K562 (cell line): ENCODE measurements at regions not wholly inside any gene's neighbourhood (a gene's known extent, or its start where the extent isn't known, plus 50 kb on each side); places are given as distances from the start of the nearest gene placed in this dataset.

Experiments
- ATAC-seq: fragments of 200-7000 bp; cut with Tn5 transposase; 3 replicates; pipeline ENCODE4 v1.9.1; 2020; ENCODE audit warnings: moderate library complexity
- BruUV-seq: library from RNA; stranded (reverse); fragments of 400-500 nt; replicated peaks from 2 replicates; lab custom pipeline; 2021; lab: Mats Ljungman, UMichigan
- CTCF ChIA-PET: fragments of 300-600 bp; formaldehyde crosslinking; extraction: SDS; loops from one replicate; lab custom pipeline; 2021; ENCODE audit warnings: low intra/inter-chr PET ratio; lab: Yijun Ruan, JAX
- POLR2A ChIA-PET: fragments of 300-600, 350-650 bp; sonication (Branson Sonifier 250); formaldehyde crosslinking; extraction: SDS; loops from one replicate; lab custom pipeline; 2021; ENCODE audit warnings: antibody characterized with exemption, inconsistent platforms; lab: Yijun Ruan, JAX
- DNase-seq, 4 experiments: peaks; one replicate each; pipeline versions ENCODE4 v3.0.0 to v3.0.0-alpha.2; 2011 to 2018; ENCODE audit warnings: low spot score in 3 of 4, mixed read lengths in 3 of 4; ENCODE audit errors: extremely low read depth in 1 of 4
- FAIRE-seq: peaks from 2 replicates; lab custom pipeline; 2011; peaks lifted over from hg19 to GRCh38; lab: Jason Lieb, UNC
- H2AFZ ChIP-seq: 2 replicates; pipeline ENCODE4 v1.6.0; 2011; ENCODE audit warnings: low read depth, low read length, control low read depth, inconsistent platforms
- H3K27ac ChIP-seq: fragments of 200-600 bp; 3 replicates; pipeline ENCODE4 v1.8.0; 2011; ENCODE audit warnings: low read depth, mild to moderate bottlenecking, control low read depth, inconsistent platforms, low read length, moderate library complexity, mixed read lengths; ENCODE audit errors: extremely low read depth
- H3K27me3 ChIP-seq, 2 experiments: fragments of 300-600 bp in 1 of 2; 2 replicates in 1 of 2; 3 replicates in 1 of 2; pipeline versions ENCODE4 v1.6.0 to v1.8.0; 2011; ENCODE audit warnings: inconsistent platforms in 2 of 2, low read length in 2 of 2, mild to moderate bottlenecking in 1 of 2, mixed read lengths in 1 of 2, moderate library complexity in 1 of 2; ENCODE audit not compliant: control insufficient read depth in 2 of 2, insufficient read depth in 2 of 2
- H3K36me3 ChIP-seq: fragments of 300-600 bp; 3 replicates; pipeline ENCODE4 v1.8.0; 2011; ENCODE audit warnings: mild to moderate bottlenecking, low read length, inconsistent platforms; ENCODE audit not compliant: control insufficient read depth, insufficient read depth
- H3K4me1 ChIP-seq, 2 experiments: fragments of 200-600 bp in 1 of 2; replicated peaks in 1 of 2; 2 replicates in 1 of 2; 3 replicates in 1 of 2; pipeline versions ENCODE4 v1.5.1 to v1.8.0; 2011; ENCODE audit warnings: inconsistent platforms in 2 of 2, low read length in 2 of 2, mild to moderate bottlenecking in 1 of 2, mixed read lengths in 1 of 2, moderate library complexity in 1 of 2; ENCODE audit not compliant: control insufficient read depth in 2 of 2, insufficient read depth in 2 of 2
- H3K4me2 ChIP-seq: 2 replicates; pipeline ENCODE4 v1.6.1; 2011; ENCODE audit warnings: low read length, control low read depth, inconsistent platforms, mixed read lengths; ENCODE audit not compliant: insufficient read depth
- H3K4me3 ChIP-seq: fragments of 200-600 bp; sonication (generic), shearing (Covaris generic); 2 replicates; pipeline ENCODE4 v1.5.1; 2016; ENCODE audit warnings: control low read depth, inconsistent platforms
- H3K79me2 ChIP-seq: fragments of 200-600 bp; 3 replicates; pipeline ENCODE4 v1.8.0; 2011; ENCODE audit warnings: low read length, inconsistent platforms; ENCODE audit not compliant: control insufficient read depth, insufficient read depth
- H3K9ac ChIP-seq, 2 experiments: 2 replicates each; pipeline versions ENCODE4 v1.6.0 to v1.6.1; 2011; ENCODE audit warnings: low read depth in 2 of 2, low read length in 2 of 2, control low read depth in 1 of 2, inconsistent platforms in 1 of 2, mild to moderate bottlenecking in 1 of 2, mixed read lengths in 1 of 2; ENCODE audit not compliant: insufficient read depth in 1 of 2
- H3K9me1 ChIP-seq: one replicate; pipeline ENCODE4 v1.6.0; 2011; ENCODE audit warnings: inconsistent platforms, mild to moderate bottlenecking, low read length, moderate library complexity; ENCODE audit not compliant: control insufficient read depth, insufficient read depth
- H3K9me3 ChIP-seq: replicated peaks from 2 replicates; pipeline ENCODE4 v1.5.1; 2011; ENCODE audit warnings: low read depth, low read length, inconsistent platforms; ENCODE audit not compliant: control insufficient read depth, insufficient read depth
- H4K20me1 ChIP-seq: replicated peaks from 2 replicates; pipeline ENCODE4 v1.6.1; 2011; ENCODE audit warnings: low read length, inconsistent platforms, mixed read lengths; ENCODE audit not compliant: control insufficient read depth, insufficient read depth
- CTBP1 ChIP-seq: fragments of 450-650 bp; IDR thresholded peaks from 2 replicates; pipeline ENCODE4 v1.6.1; 2016; ENCODE audit warnings: borderline replicate concordance
- HNRNPH1 ChIP-seq: fragments of 200-400 bp; formaldehyde crosslinking; optimal IDR thresholded peaks from 2 replicates; pipeline ENCODE3; 2017; ENCODE audit warnings: low read depth, mild to moderate bottlenecking, low read length, moderate library complexity
- MCM7 ChIP-seq, 2 experiments: fragments of 450-650 bp; IDR thresholded peaks; 2 replicates each; pipeline ENCODE4 v1.6.1; 2016 to 2018
- MEF2D ChIP-seq: conservative IDR thresholded peaks from 2 replicates; pipeline ENCODE4 v1.6.1; 2016; ENCODE audit warnings: low read depth, missing genetic modification characterization, missing compliant biosample characterization
- PHB ChIP-seq: fragments of 250-450 bp; sonication (Bioruptor Pico); IDR thresholded peaks from 2 replicates; pipeline ENCODE4 v1.5.0; 2021
- PPARD ChIP-seq: fragments of 250-450 bp; sonication (Bioruptor Pico); IDR thresholded peaks from 2 replicates; pipeline ENCODE4 v1.8.0; 2022; ENCODE audit warnings: inconsistent platforms, mild to moderate bottlenecking, moderate library complexity
- RB1 ChIP-seq: fragments of 450-650 bp; IDR thresholded peaks from 2 replicates; pipeline ENCODE4 v1.6.1; 2017; ENCODE audit warnings: low read depth, mild to moderate bottlenecking
- SMARCA5 ChIP-seq: fragments of 450-650 bp; IDR thresholded peaks from 2 replicates; pipeline ENCODE4 v1.6.1; 2016
- ZNF212 ChIP-seq: fragments of 450-650 bp; formaldehyde crosslinking; IDR thresholded peaks from 2 replicates; pipeline ENCODE4 v1.4.0; 2020; ENCODE audit warnings: mild to moderate bottlenecking
- ZNF384 ChIP-seq: IDR thresholded peaks from 2 replicates; pipeline ENCODE4 v1.6.1; 2012; ENCODE audit warnings: low read depth, low read length, improper control_type of control experiment
- ZNF766 ChIP-seq: fragments of 200-800 bp; sonication (Bioruptor generic); conservative IDR thresholded peaks from 2 replicates; pipeline ENCODE4 v1.6.1; 2016; ENCODE audit warnings: missing genetic modification characterization, missing compliant biosample characterization
- WGBS: fragments of 100-300 bp; shearing (Covaris generic); methylation state at CpG from one replicate; pipeline ENCODE4 v1.1.6; 2016; ENCODE audit warnings: low coverage, mixed read lengths; ENCODE audit not compliant: insufficient coverage; ENCODE audit errors: missing lambda C conversion rate; 5-methylcytosine and 5-hydroxymethylcytosine counted together
- in situ Hi-C: fragments of 300-500 bp; cut with MboI; formaldehyde crosslinking; loops from 4 replicates; pipeline ENCODE4 v1.15.0; 2018; ENCODE audit warnings: inconsistent platforms, mixed read lengths
- intact Hi-C: fragments of 100-400 bp; cut with micrococcal nuclease; formaldehyde crosslinking; loops from 2 replicates; pipeline ENCODE4 v1.14.2; 2022
- TF ChIP-seq, protein P1 (sequence below): fragments of 150-350 bp; IDR thresholded peaks from 2 replicates; pipeline ENCODE4 v1.6.1; 2014; ENCODE audit warnings: low read depth, mild to moderate bottlenecking, low read length, borderline replicate concordance

DNA sequence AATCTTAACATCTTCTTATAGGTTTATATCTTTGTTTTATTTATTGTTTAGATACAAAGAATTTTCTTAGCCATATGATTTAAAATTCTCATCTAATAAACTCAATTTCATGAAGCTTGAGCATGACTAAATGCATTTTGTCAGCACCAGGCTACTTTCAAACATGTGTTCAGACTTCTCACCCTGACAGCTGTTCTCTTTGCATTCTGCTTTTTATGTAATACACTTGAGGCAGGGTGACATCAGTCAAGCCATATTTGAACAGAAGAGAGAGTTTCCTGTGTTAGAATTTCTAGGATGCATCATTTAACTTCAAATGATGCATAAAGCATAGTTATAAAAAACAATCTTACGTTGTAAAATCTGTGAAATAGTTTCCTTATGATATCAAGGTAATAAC is 1295.1 kb upstream of the PCDH20 start:
- no peak for FAIRE-seq
- no peak for DNase-seq
- no TSS peak for BruUV-seq
- TF ChIP-seq RB1 (no peak), PPARD (CRISPR knock-in tag) (no peak), CTBP1 (no peak), ZNF212 (CRISPR knock-in tag) (no peak), SMARCA5 (no peak), MEF2D (no peak), ZNF384 (no peak), MCM7 (IDR thresholded peaks at IDR 0.05) (no peak), PHB (no peak), ZNF766 (no peak), HNRNPH1 (no peak)
- TF ChIP-seq, protein P1, sequence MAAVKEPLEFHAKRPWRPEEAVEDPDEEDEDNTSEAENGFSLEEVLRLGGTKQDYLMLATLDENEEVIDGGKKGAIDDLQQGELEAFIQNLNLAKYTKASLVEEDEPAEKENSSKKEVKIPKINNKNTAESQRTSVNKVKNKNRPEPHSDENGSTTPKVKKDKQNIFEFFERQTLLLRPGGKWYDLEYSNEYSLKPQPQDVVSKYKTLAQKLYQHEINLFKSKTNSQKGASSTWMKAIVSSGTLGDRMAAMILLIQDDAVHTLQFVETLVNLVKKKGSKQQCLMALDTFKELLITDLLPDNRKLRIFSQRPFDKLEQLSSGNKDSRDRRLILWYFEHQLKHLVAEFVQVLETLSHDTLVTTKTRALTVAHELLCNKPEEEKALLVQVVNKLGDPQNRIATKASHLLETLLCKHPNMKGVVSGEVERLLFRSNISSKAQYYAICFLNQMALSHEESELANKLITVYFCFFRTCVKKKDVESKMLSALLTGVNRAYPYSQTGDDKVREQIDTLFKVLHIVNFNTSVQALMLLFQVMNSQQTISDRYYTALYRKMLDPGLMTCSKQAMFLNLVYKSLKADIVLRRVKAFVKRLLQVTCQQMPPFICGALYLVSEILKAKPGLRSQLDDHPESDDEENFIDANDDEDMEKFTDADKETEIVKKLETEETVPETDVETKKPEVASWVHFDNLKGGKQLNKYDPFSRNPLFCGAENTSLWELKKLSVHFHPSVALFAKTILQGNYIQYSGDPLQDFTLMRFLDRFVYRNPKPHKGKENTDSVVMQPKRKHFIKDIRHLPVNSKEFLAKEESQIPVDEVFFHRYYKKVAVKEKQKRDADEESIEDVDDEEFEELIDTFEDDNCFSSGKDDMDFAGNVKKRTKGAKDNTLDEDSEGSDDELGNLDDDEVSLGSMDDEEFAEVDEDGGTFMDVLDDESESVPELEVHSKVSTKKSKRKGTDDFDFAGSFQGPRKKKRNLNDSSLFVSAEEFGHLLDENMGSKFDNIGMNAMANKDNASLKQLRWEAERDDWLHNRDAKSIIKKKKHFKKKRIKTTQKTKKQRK = no peak
- TF ChIP-seq, all 486 proteins: peak for 0
- Histone ChIP-seq H2AFZ (no peak overlapping the region), H3K9ac (no peak overlapping the region), H4K20me1 (no peaks in the 10 kb centered on the region), H3K4me3 (no peak overlapping the region), H3K36me3 (no peaks in the 10 kb centered on the region), H3K4me1 (no peaks in the 10 kb centered on the region), H3K27me3 (no peaks in the 10 kb centered on the region), H3K4me2 (no peak overlapping the region), H3K9me1 (no peaks in the 10 kb centered on the region), H3K27ac (no peak overlapping the region), H3K79me2 (no peaks in the 10 kb centered on the region), H3K9me3 (no peaks in the 10 kb centered on the region)
- ChIA-PET POLR2A (no interaction called here), CTCF (interaction anchor here (0.6 kb wide), 1 partner anchor 73 kb away, joined by 3 read pairs; no protein-coding TSS in a partner anchor)
- in situ Hi-C loops (no loop called here), intact Hi-C loops (no loop called here)
- ATAC-seq = no peak
- 0% methylated on average over 1 of the region's 1 CpG for WGBS
